ENCODE measurements at regions not wholly inside any gene's neighbourhood (a gene's known extent, or its start where the extent isn't known, plus 50 kb on each side); places are given as distances from the start of the nearest gene placed in this dataset.
"Not testable (repeated sequence)": the region's sequence is repeated elsewhere in the genome, so short reads cannot be mapped to it uniquely, and the experiment has no call there.

GRCh38 chr16:29170393-29171119 lies 185.7 kb downstream of the LAT start:
- intact Hi-C loops (cut with micrococcal nuclease); H3K4me1 ChIP-seq (ENCODE audit: control insufficient read depth in 2 of 2, insufficient read depth in 2 of 2, low read length in 2 of 2); H3K4me3 ChIP-seq (ENCODE audit: low read length); ATAC-seq; H3K27me3 Mint-ChIP-seq; H3K9me3 ChIP-seq (ENCODE audit: control insufficient read depth in 2 of 3, low read length in 3 of 3); POLR2A ChIA-PET; H3K36me3 ChIP-seq (ENCODE audit: control insufficient read depth in 2 of 3, insufficient read depth in 3 of 3, low read length in 3 of 3); DNase-seq; H3K4me3 Mint-ChIP-seq; CTCF ChIA-PET; H3K27me3 ChIP-seq (ENCODE audit: control insufficient read depth in 2 of 2, insufficient read depth in 2 of 2, low read length in 2 of 2); H3K27ac Mint-ChIP-seq; H3K27ac ChIP-seq (ENCODE audit: low read depth, low read length): not testable (repeated sequence)
- peaks cover 0 to 14% (median 0%) of the 10 kb centered on the region in 7 donors for H3K4me1 Mint-ChIP-seq
- H3K9me3 Mint-ChIP-seq, result peaks cover 0 to 14% (median 0%) of the 10 kb centered on the region in 11 donors
- peaks cover 3 to 33% (median 9%) of the 10 kb centered on the region in 5 donors for H3K36me3 Mint-ChIP-seq

GRCh38 chr16:29169295-29169994 lies 184.6 kb downstream of the LAT start:
- H3K4me3 Mint-ChIP-seq; H3K4me3 ChIP-seq (ENCODE audit: low read length); intact Hi-C loops (cut with micrococcal nuclease); H3K4me1 ChIP-seq (ENCODE audit: control insufficient read depth in 2 of 2, insufficient read depth in 2 of 2, low read length in 2 of 2); H3K27ac ChIP-seq (ENCODE audit: low read depth, low read length); ATAC-seq; DNase-seq; H3K36me3 ChIP-seq (ENCODE audit: control insufficient read depth in 2 of 3, insufficient read depth in 3 of 3, low read length in 3 of 3); POLR2A ChIA-PET; H3K9me3 ChIP-seq (ENCODE audit: control insufficient read depth in 2 of 3, low read length in 3 of 3); H3K27me3 ChIP-seq (ENCODE audit: control insufficient read depth in 2 of 2, insufficient read depth in 2 of 2, low read length in 2 of 2); H3K27ac Mint-ChIP-seq; H3K27me3 Mint-ChIP-seq: not testable (repeated sequence)
- CTCF ChIA-PET, result interaction anchor here (0.6 kb wide), 1 partner anchor 142 kb away, joined by 3 read pairs; no protein-coding TSS in a partner anchor
- Mint-ChIP-seq H3K36me3 (peaks cover 3 to 33% (median 9%) of the 10 kb centered on the region in 5 donors), H3K9me3 (peaks cover 0 to 14% (median 0%) of the 10 kb centered on the region in 11 donors), H3K4me1 (peaks cover 0 to 14% (median 0%) of the 10 kb centered on the region in 7 donors)

- POLR2A ChIA-PET; H3K27ac ChIP-seq (ENCODE audit: low read depth, low read length); H3K27me3 ChIP-seq (ENCODE audit: control insufficient read depth in 2 of 2, insufficient read depth in 2 of 2, low read length in 2 of 2); H3K4me1 ChIP-seq (ENCODE audit: control insufficient read depth in 2 of 2, insufficient read depth in 2 of 2, low read length in 2 of 2); H3K36me3 ChIP-seq (ENCODE audit: control insufficient read depth in 2 of 3, insufficient read depth in 3 of 3, low read length in 3 of 3); H3K27me3 Mint-ChIP-seq; intact Hi-C loops (cut with micrococcal nuclease); H3K4me3 ChIP-seq (ENCODE audit: low read length); ATAC-seq; H3K4me3 Mint-ChIP-seq; H3K9me3 ChIP-seq (ENCODE audit: control insufficient read depth in 2 of 3, low read length in 3 of 3); H3K4me1 Mint-ChIP-seq; DNase-seq; CTCF ChIA-PET: not testable (repeated sequence)
- peak overlapping the region in 2 of 9 donors; percentile 10 to 58 for H3K27ac Mint-ChIP-seq
- peaks cover 3 to 29% (median 9%) of the 10 kb centered on the region in 5 donors for H3K36me3 Mint-ChIP-seq
- H3K9me3 Mint-ChIP-seq, result peaks cover 0 to 14% (median 0%) of the 10 kb centered on the region in 11 donors
Measured at GRCh38 chr16:29168515-29169259, 183.8 kb downstream of the LAT start.

GRCh38 chr16:29164442-29165089 lies 179.7 kb downstream of the LAT start:
- CTCF ChIA-PET, result interaction anchor here (0.7 kb wide), 1 partner anchor 47 kb away, joined by 3 read pairs; no protein-coding TSS in a partner anchor
- H3K4me1 Mint-ChIP-seq; H3K9me3 ChIP-seq (ENCODE audit: control insufficient read depth in 2 of 3, low read length in 3 of 3); H3K36me3 ChIP-seq (ENCODE audit: control insufficient read depth in 2 of 3, insufficient read depth in 3 of 3, low read length in 3 of 3); DNase-seq; intact Hi-C loops (cut with micrococcal nuclease); H3K27me3 ChIP-seq (ENCODE audit: control insufficient read depth in 2 of 2, insufficient read depth in 2 of 2, low read length in 2 of 2); H3K27ac ChIP-seq (ENCODE audit: low read depth, low read length); POLR2A ChIA-PET; H3K9me3 Mint-ChIP-seq; H3K4me3 Mint-ChIP-seq; H3K4me1 ChIP-seq (ENCODE audit: control insufficient read depth in 2 of 2, insufficient read depth in 2 of 2, low read length in 2 of 2); H3K4me3 ChIP-seq (ENCODE audit: low read length); H3K27me3 Mint-ChIP-seq; ATAC-seq: not testable (repeated sequence)
- peaks cover 0 to 20% (median 8%) of the 10 kb centered on the region in 5 donors for H3K36me3 Mint-ChIP-seq
- peak overlapping the region in 1 of 9 donors; percentile 28 for H3K27ac Mint-ChIP-seq

GRCh38 chr16:29160171-29160570 lies 175.3 kb downstream of the LAT start:
- H3K27ac ChIP-seq (ENCODE audit: low read depth, low read length); CTCF ChIA-PET; H3K36me3 ChIP-seq (ENCODE audit: control insufficient read depth in 2 of 3, insufficient read depth in 3 of 3, low read length in 3 of 3); DNase-seq; H3K27me3 Mint-ChIP-seq; H3K27me3 ChIP-seq (ENCODE audit: control insufficient read depth in 2 of 2, insufficient read depth in 2 of 2, low read length in 2 of 2); ATAC-seq; POLR2A ChIA-PET; intact Hi-C loops (cut with micrococcal nuclease); H3K4me3 ChIP-seq (ENCODE audit: low read length); H3K9me3 ChIP-seq (ENCODE audit: control insufficient read depth in 2 of 3, low read length in 3 of 3); H3K9me3 Mint-ChIP-seq: not testable (repeated sequence)
- Mint-ChIP-seq H3K27ac (peak overlapping the region in 8 of 9 donors; percentile 43 to 95 (median 78)), H3K4me3 (peak overlapping the region in 1 of 10 donors; percentile 23), H3K4me1 (peaks cover 14 to 35% (median 22%) of the 10 kb centered on the region in 7 donors), H3K36me3 (peaks cover 0 to 17% (median 6%) of the 10 kb centered on the region in 5 donors)
- H3K4me1 ChIP-seq (ENCODE audit: control insufficient read depth in 2 of 2, insufficient read depth in 2 of 2, low read length in 2 of 2), result peaks cover 0 to 14% of the 10 kb centered on the region in 2 donors

GRCh38 chr16:29159603-29160002 lies 174.8 kb downstream of the LAT start:
- H3K36me3 ChIP-seq (ENCODE audit: control insufficient read depth in 2 of 3, insufficient read depth in 3 of 3, low read length in 3 of 3); ATAC-seq; H3K4me3 ChIP-seq (ENCODE audit: low read length); H3K9me3 ChIP-seq (ENCODE audit: control insufficient read depth in 2 of 3, low read length in 3 of 3); POLR2A ChIA-PET; H3K27me3 ChIP-seq (ENCODE audit: control insufficient read depth in 2 of 2, insufficient read depth in 2 of 2, low read length in 2 of 2); H3K27me3 Mint-ChIP-seq; CTCF ChIA-PET; intact Hi-C loops (cut with micrococcal nuclease); DNase-seq; H3K9me3 Mint-ChIP-seq; H3K27ac ChIP-seq (ENCODE audit: low read depth, low read length); H3K4me3 Mint-ChIP-seq: not testable (repeated sequence)
- H3K27ac Mint-ChIP-seq, result peak overlapping the region in 5 of 9 donors; percentile 33 to 95 (median 67)
- H3K36me3 Mint-ChIP-seq, result peaks cover 0 to 17% (median 6%) of the 10 kb centered on the region in 5 donors
- H3K4me1 ChIP-seq (ENCODE audit: control insufficient read depth in 2 of 2, insufficient read depth in 2 of 2, low read length in 2 of 2), result peaks cover 0 to 20% of the 10 kb centered on the region in 2 donors
- H3K4me1 Mint-ChIP-seq, result peaks cover 19 to 41% (median 27%) of the 10 kb centered on the region in 7 donors

All from naive thymus-derived CD4-positive, alpha-beta T cell (primary cell).